ENCODE measurements at regions not wholly inside any gene's neighbourhood (a gene's known extent, or its start where the extent isn't known, plus 50 kb on each side); places are given as distances from the start of the nearest gene placed in this dataset.

- Histone ChIP-seq H3K4me3 (ENCODE audit: low read length) (no peak overlapping the region), H2AFZ (ENCODE audit: low read depth, low read length) (no peak overlapping the region), H3K4me1 (ENCODE audit: insufficient read depth, low read length) (peaks cover 2% of the 10 kb centered on the region), H3K27me3 (ENCODE audit: insufficient read depth, low read length) (no peaks in the 10 kb centered on the region), H3K36me3 (ENCODE audit: insufficient read depth, low read length) (no peaks in the 10 kb centered on the region), H3K9me3 (ENCODE audit: low read length) (peaks cover 3% of the 10 kb centered on the region)
Observed at GRCh38 chr16:54842743-54843423, 87.8 kb upstream of the IRX5 start.

- Histone ChIP-seq H3K4me3 (ENCODE audit: low read length) (no peak overlapping the region), H3K36me3 (ENCODE audit: insufficient read depth, low read length) (no peaks in the 10 kb centered on the region), H3K27me3 (ENCODE audit: insufficient read depth, low read length) (no peaks in the 10 kb centered on the region), H2AFZ (ENCODE audit: low read depth, low read length) (no peak overlapping the region), H3K9me3 (ENCODE audit: low read length) (no peaks in the 10 kb centered on the region), H3K4me1 (ENCODE audit: insufficient read depth, low read length) (no peaks in the 10 kb centered on the region)
Observed at GRCh38 chr16:54829691-54830090, 101.0 kb upstream of the IRX5 start.

- Histone ChIP-seq H2AFZ (ENCODE audit: low read depth, low read length) (no peak overlapping the region), H3K36me3 (ENCODE audit: insufficient read depth, low read length) (no peaks in the 10 kb centered on the region), H3K9me3 (ENCODE audit: low read length) (no peaks in the 10 kb centered on the region), H3K4me3 (ENCODE audit: low read length) (no peak overlapping the region), H3K27me3 (ENCODE audit: insufficient read depth, low read length) (no peaks in the 10 kb centered on the region), H3K4me1 (ENCODE audit: insufficient read depth, low read length) (no peaks in the 10 kb centered on the region)
Observed at GRCh38 chr16:54822892-54823291, 107.8 kb upstream of the IRX5 start.

GRCh38 chr16:54822492-54822891 lies 108.2 kb upstream of the IRX5 start:
- Histone ChIP-seq H3K9me3 (ENCODE audit: low read length) (no peaks in the 10 kb centered on the region), H2AFZ (ENCODE audit: low read depth, low read length) (no peak overlapping the region), H3K4me1 (ENCODE audit: insufficient read depth, low read length) (peaks cover under 1% of the 10 kb centered on the region), H3K27me3 (ENCODE audit: insufficient read depth, low read length) (no peaks in the 10 kb centered on the region), H3K36me3 (ENCODE audit: insufficient read depth, low read length) (no peaks in the 10 kb centered on the region), H3K4me3 (ENCODE audit: low read length) (no peak overlapping the region)

- no peak overlapping the region for H2AFZ ChIP-seq (ENCODE audit: low read depth, low read length)
- no peaks in the 10 kb centered on the region for H3K9me3 ChIP-seq (ENCODE audit: low read length)
- no peak overlapping the region for H3K4me3 ChIP-seq (ENCODE audit: low read length)
- no peaks in the 10 kb centered on the region for H3K27me3 ChIP-seq (ENCODE audit: insufficient read depth, low read length)
- H3K4me1 ChIP-seq (ENCODE audit: insufficient read depth, low read length) = peaks cover 2% of the 10 kb centered on the region
- no peaks in the 10 kb centered on the region for H3K36me3 ChIP-seq (ENCODE audit: insufficient read depth, low read length)
Observed at GRCh38 chr16:54821731-54822130, 108.9 kb upstream of the IRX5 start.

GRCh38 chr16:54817940-54818574 lies 112.6 kb upstream of the IRX5 start:
- Histone ChIP-seq H3K9me3 (ENCODE audit: low read length) (no peaks in the 10 kb centered on the region), H3K4me1 (ENCODE audit: insufficient read depth, low read length) (peaks cover 2% of the 10 kb centered on the region), H2AFZ (ENCODE audit: low read depth, low read length) (no peak overlapping the region), H3K36me3 (ENCODE audit: insufficient read depth, low read length) (no peaks in the 10 kb centered on the region), H3K27me3 (ENCODE audit: insufficient read depth, low read length) (no peaks in the 10 kb centered on the region), H3K4me3 (ENCODE audit: low read length) (no peak overlapping the region)

- Histone ChIP-seq H2AFZ (ENCODE audit: low read depth, low read length) (no peak overlapping the region), H3K4me3 (ENCODE audit: low read length) (no peak overlapping the region), H3K4me1 (ENCODE audit: insufficient read depth, low read length) (peaks cover 2% of the 10 kb centered on the region), H3K36me3 (ENCODE audit: insufficient read depth, low read length) (no peaks in the 10 kb centered on the region), H3K27me3 (ENCODE audit: insufficient read depth, low read length) (no peaks in the 10 kb centered on the region), H3K9me3 (ENCODE audit: low read length) (no peaks in the 10 kb centered on the region)
Observed at GRCh38 chr16:54817432-54817831, 113.2 kb upstream of the IRX5 start.

- Histone ChIP-seq H3K4me3 (ENCODE audit: low read length) (no peak overlapping the region), H3K9me3 (ENCODE audit: low read length) (no peaks in the 10 kb centered on the region), H2AFZ (ENCODE audit: low read depth, low read length) (no peak overlapping the region), H3K4me1 (ENCODE audit: insufficient read depth, low read length) (peaks cover 2% of the 10 kb centered on the region), H3K27me3 (ENCODE audit: insufficient read depth, low read length) (no peaks in the 10 kb centered on the region), H3K36me3 (ENCODE audit: insufficient read depth, low read length) (no peaks in the 10 kb centered on the region)
Observed at GRCh38 chr16:54816471-54816870, 114.2 kb upstream of the IRX5 start.

GRCh38 chr16:54815177-54815576 lies 115.5 kb upstream of the IRX5 start:
- H2AFZ ChIP-seq (ENCODE audit: low read depth, low read length) = no peak overlapping the region
- H3K4me1 ChIP-seq (ENCODE audit: insufficient read depth, low read length) = peaks cover 2% of the 10 kb centered on the region
- H3K27me3 ChIP-seq (ENCODE audit: insufficient read depth, low read length) = no peaks in the 10 kb centered on the region
- no peaks in the 10 kb centered on the region for H3K36me3 ChIP-seq (ENCODE audit: insufficient read depth, low read length)
- H3K4me3 ChIP-seq (ENCODE audit: low read length) = no peak overlapping the region
- no peaks in the 10 kb centered on the region for H3K9me3 ChIP-seq (ENCODE audit: low read length)

- peaks cover 2% of the 10 kb centered on the region for H3K4me1 ChIP-seq (ENCODE audit: insufficient read depth, low read length)
- H3K4me3 ChIP-seq (ENCODE audit: low read length) = no peak overlapping the region
- H2AFZ ChIP-seq (ENCODE audit: low read depth, low read length) = no peak overlapping the region
- H3K9me3 ChIP-seq (ENCODE audit: low read length) = no peaks in the 10 kb centered on the region
- H3K27me3 ChIP-seq (ENCODE audit: insufficient read depth, low read length) = no peaks in the 10 kb centered on the region
- H3K36me3 ChIP-seq (ENCODE audit: insufficient read depth, low read length) = no peaks in the 10 kb centered on the region
Observed at GRCh38 chr16:54813778-54814177, 116.9 kb upstream of the IRX5 start.

GRCh38 chr16:54812229-54812628 lies 118.4 kb upstream of the IRX5 start:
- Histone ChIP-seq H3K27me3 (ENCODE audit: insufficient read depth, low read length) (no peaks in the 10 kb centered on the region), H3K4me3 (ENCODE audit: low read length) (no peak overlapping the region), H2AFZ (ENCODE audit: low read depth, low read length) (no peak overlapping the region), H3K36me3 (ENCODE audit: insufficient read depth, low read length) (no peaks in the 10 kb centered on the region), H3K9me3 (ENCODE audit: low read length) (no peaks in the 10 kb centered on the region), H3K4me1 (ENCODE audit: insufficient read depth, low read length) (no peaks in the 10 kb centered on the region)

- Histone ChIP-seq H3K27me3 (ENCODE audit: insufficient read depth, low read length) (no peaks in the 10 kb centered on the region), H3K9me3 (ENCODE audit: low read length) (peaks cover 2% of the 10 kb centered on the region), H3K4me3 (ENCODE audit: low read length) (no peak overlapping the region)
Observed at GRCh38 chr16:54808890-54809289, 121.8 kb upstream of the IRX5 start.

GRCh38 chr16:54806881-54807360 lies 123.7 kb upstream of the IRX5 start:
- H3K36me3 ChIP-seq (ENCODE audit: insufficient read depth, low read length) = no peaks in the 10 kb centered on the region
- no peak overlapping the region for H2AFZ ChIP-seq (ENCODE audit: low read depth, low read length)
- peaks cover 2% of the 10 kb centered on the region for H3K9me3 ChIP-seq (ENCODE audit: low read length)
- no peaks in the 10 kb centered on the region for H3K27me3 ChIP-seq (ENCODE audit: insufficient read depth, low read length)
- H3K4me1 ChIP-seq (ENCODE audit: insufficient read depth, low read length) = no peaks in the 10 kb centered on the region
- H3K4me3 ChIP-seq (ENCODE audit: low read length) = no peak overlapping the region

More at GRCh38 chr16:54808890-54809289, 121.8 kb upstream of the IRX5 start:
- Histone ChIP-seq H3K4me1 (ENCODE audit: insufficient read depth, low read length) (no peaks in the 10 kb centered on the region), H2AFZ (ENCODE audit: low read depth, low read length) (no peak overlapping the region), H3K36me3 (ENCODE audit: insufficient read depth, low read length) (no peaks in the 10 kb centered on the region)
